Activated naive CD8-positive, alpha-beta T cell treated with anti-CD3 and anti-CD28 coated beads for 36 hours (primary cell): ENCODE measurements at regions not wholly inside any gene's neighbourhood (a gene's known extent, or its start where the extent isn't known, plus 50 kb on each side); places are given as distances from the start of the nearest gene placed in this dataset.

ENCODE experiments used
- DNase-seq: peaks from one replicate; pipeline ENCODE4 v3.0.0; 2021
- H3K27ac Mint-ChIP-seq: one replicate; pipeline ENCODE4 v1.8.0; 2022; ENCODE audit warnings: mild to moderate bottlenecking, moderate library complexity, mixed read lengths
- H3K27me3 Mint-ChIP-seq: one replicate; pipeline ENCODE4 v1.8.0; 2022; ENCODE audit warnings: mild to moderate bottlenecking, mixed read lengths
- H3K36me3 Mint-ChIP-seq: one replicate; pipeline ENCODE4 v1.8.0; 2021; ENCODE audit warnings: mild to moderate bottlenecking, mixed read lengths
- H3K4me1 Mint-ChIP-seq: one replicate; pipeline ENCODE4 v1.8.0; 2021; ENCODE audit warnings: mixed read lengths
- H3K4me3 Mint-ChIP-seq: one replicate; pipeline ENCODE4 v1.8.0; 2022; ENCODE audit warnings: mild to moderate bottlenecking, moderate library complexity, mixed read lengths
- H3K9me3 Mint-ChIP-seq: one replicate; pipeline ENCODE4 v1.8.0; 2022; ENCODE audit warnings: mixed read lengths

GRCh38 chr21:28834335-28835238, 158.1 kb downstream of the LTN1 start:
- Mint-ChIP-seq H3K36me3 (peaks cover 13% of the 10 kb centered on the region), H3K9me3 (peaks cover 5% of the 10 kb centered on the region), H3K27ac (peak overlapping the region; percentile 47), H3K4me3 (no peak overlapping the region), H3K27me3 (no peaks in the 10 kb centered on the region), H3K4me1 (peaks cover 61% of the 10 kb centered on the region)
- DNase-seq, result no peak

DNA sequence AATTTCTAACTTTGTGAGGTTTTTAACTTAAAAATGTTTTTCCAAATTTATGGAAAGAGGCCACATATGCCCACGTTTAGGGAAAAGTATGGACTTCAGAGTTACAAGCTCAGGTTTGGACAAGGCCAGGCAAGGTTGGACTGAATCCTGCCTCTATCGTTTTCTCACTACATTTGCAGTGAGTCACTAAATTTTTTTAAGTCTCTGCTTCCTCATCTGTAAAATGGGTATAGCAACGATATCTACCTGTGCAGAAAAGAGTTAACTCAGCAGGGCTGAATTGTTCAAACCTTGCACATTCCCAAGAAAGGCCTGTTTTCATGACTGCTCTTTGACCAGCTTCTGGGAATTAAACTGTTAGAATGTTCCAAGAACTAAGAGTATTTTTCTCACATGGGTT, 159.1 kb downstream of the LTN1 start:
- Mint-ChIP-seq H3K27me3 (no peaks in the 10 kb centered on the region), H3K4me3 (no peak overlapping the region), H3K36me3 (peaks cover 9% of the 10 kb centered on the region), H3K4me1 (peaks cover 61% of the 10 kb centered on the region), H3K9me3 (peaks cover 5% of the 10 kb centered on the region), H3K27ac (no peak overlapping the region)
- no peak for DNase-seq

DNA sequence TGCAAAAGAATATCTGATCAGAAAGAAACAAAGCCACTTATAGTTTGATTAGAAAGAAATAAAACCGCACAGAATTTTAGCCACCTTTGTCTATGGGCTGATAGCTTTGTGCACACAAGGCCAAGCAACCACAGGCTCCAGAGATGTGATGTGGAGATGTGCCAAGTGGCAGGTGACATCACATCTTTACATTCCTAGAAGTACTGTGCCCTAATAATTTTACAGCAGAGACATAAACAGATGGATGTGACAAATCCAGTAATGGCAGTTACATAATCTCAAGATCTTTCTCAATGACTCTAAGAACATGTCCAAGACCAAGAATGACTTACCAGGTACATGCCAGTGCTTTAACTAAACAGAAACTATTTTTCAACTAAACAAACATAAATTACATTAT, 159.5 kb downstream of the LTN1 start:
- H3K4me3 Mint-ChIP-seq, result no peak overlapping the region
- no peaks in the 10 kb centered on the region for H3K27me3 Mint-ChIP-seq
- peak overlapping the region; percentile 66 for H3K27ac Mint-ChIP-seq
- H3K4me1 Mint-ChIP-seq, result peaks cover 61% of the 10 kb centered on the region
- DNase-seq, result no peak
- H3K9me3 Mint-ChIP-seq, result peaks cover 5% of the 10 kb centered on the region
- peaks cover 9% of the 10 kb centered on the region for H3K36me3 Mint-ChIP-seq

GRCh38 chr21:28832715-28833061, 160.0 kb downstream of the LTN1 start:
- Mint-ChIP-seq H3K27ac (peak overlapping the region; percentile 66), H3K4me3 (no peak overlapping the region)
- no peak for DNase-seq

GRCh38 chr21:28832013-28832714, 160.5 kb downstream of the LTN1 start:
- Mint-ChIP-seq H3K4me1 (peaks cover 55% of the 10 kb centered on the region), H3K4me3 (no peak overlapping the region), H3K27ac (peak overlapping the region; percentile 66), H3K36me3 (peaks cover 9% of the 10 kb centered on the region), H3K9me3 (peaks cover 5% of the 10 kb centered on the region), H3K27me3 (no peaks in the 10 kb centered on the region)
- DNase-seq, result no peak

More at GRCh38 chr21:28832715-28833061, 160.0 kb downstream of the LTN1 start:
- Mint-ChIP-seq H3K27me3 (no peaks in the 10 kb centered on the region), H3K36me3 (peaks cover 9% of the 10 kb centered on the region), H3K9me3 (peaks cover 5% of the 10 kb centered on the region), H3K4me1 (peaks cover 58% of the 10 kb centered on the region)

DNA sequence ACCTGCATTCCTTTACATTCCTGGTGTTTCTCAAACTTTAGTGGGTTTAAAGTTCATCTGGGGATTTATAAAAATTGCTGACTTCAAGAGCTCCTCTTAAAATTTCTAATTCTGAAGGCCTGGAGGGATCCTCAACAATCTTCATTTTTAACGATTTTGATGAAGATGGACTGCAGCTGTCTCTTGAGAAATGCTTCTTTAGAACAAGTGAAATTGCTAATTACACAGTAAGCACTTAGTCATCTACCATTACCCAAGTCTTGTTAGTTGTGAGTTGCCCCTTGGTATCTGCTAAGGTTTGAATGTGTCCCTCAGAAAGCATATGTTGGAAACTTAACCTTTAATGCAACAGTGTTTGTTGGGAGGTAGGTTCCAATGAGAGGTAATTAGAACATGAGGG, 163.7 kb downstream of the LTN1 start:
- peaks cover 2% of the 10 kb centered on the region for H3K9me3 Mint-ChIP-seq
- H3K27ac Mint-ChIP-seq, result no peak overlapping the region
- no peak for DNase-seq
- peaks cover 2% of the 10 kb centered on the region for H3K36me3 Mint-ChIP-seq
- no peaks in the 10 kb centered on the region for H3K27me3 Mint-ChIP-seq
- peaks cover 28% of the 10 kb centered on the region for H3K4me1 Mint-ChIP-seq
- H3K4me3 Mint-ChIP-seq, result no peak overlapping the region

- Mint-ChIP-seq H3K36me3 (peaks cover 2% of the 10 kb centered on the region), H3K9me3 (peaks cover 2% of the 10 kb centered on the region), H3K4me1 (peaks cover 20% of the 10 kb centered on the region), H3K4me3 (no peak overlapping the region), H3K27me3 (no peaks in the 10 kb centered on the region), H3K27ac (no peak overlapping the region)
- no peak for DNase-seq
Observed at GRCh38 chr21:28828021-28828420, 164.7 kb downstream of the LTN1 start.

DNA sequence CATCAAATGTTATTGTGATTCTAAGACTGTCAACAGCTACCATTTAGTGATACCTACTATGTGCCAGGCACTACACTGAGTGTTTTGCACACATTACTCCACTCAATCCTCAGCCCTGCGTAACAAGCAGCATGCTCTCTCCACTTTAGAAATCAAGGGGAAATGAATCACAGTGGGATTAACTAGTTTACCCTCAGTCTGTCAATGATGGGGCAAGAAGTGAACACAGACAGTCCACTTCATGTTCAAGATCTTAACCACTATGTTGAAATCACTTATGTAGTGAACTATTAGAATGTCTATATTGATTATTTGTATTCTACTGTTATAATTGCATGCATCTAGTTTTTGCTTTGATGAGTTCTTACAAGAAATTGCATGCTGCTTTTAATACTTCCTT, 165.3 kb downstream of the LTN1 start:
- H3K36me3 Mint-ChIP-seq, result peaks cover 2% of the 10 kb centered on the region
- peaks cover 2% of the 10 kb centered on the region for H3K9me3 Mint-ChIP-seq
- no peaks in the 10 kb centered on the region for H3K27me3 Mint-ChIP-seq
- no peak overlapping the region for H3K27ac Mint-ChIP-seq
- peaks cover 14% of the 10 kb centered on the region for H3K4me1 Mint-ChIP-seq
- no peak overlapping the region for H3K4me3 Mint-ChIP-seq
- DNase-seq, result no peak

GRCh38 chr21:28826569-28826968, 166.1 kb downstream of the LTN1 start:
- no peak overlapping the region for H3K4me3 Mint-ChIP-seq
- H3K36me3 Mint-ChIP-seq, result peaks cover 3% of the 10 kb centered on the region
- H3K9me3 Mint-ChIP-seq, result peaks cover 2% of the 10 kb centered on the region
- no peaks in the 10 kb centered on the region for H3K27me3 Mint-ChIP-seq
- no peak for DNase-seq
- H3K4me1 Mint-ChIP-seq, result peaks cover 8% of the 10 kb centered on the region
- no peak overlapping the region for H3K27ac Mint-ChIP-seq

- Mint-ChIP-seq H3K36me3 (peaks cover 3% of the 10 kb centered on the region), H3K27ac (no peak overlapping the region), H3K27me3 (no peaks in the 10 kb centered on the region), H3K4me3 (no peak overlapping the region), H3K9me3 (peaks cover 2% of the 10 kb centered on the region), H3K4me1 (peaks cover 7% of the 10 kb centered on the region)
- no peak for DNase-seq
Observed at GRCh38 chr21:28826021-28826420, 166.7 kb downstream of the LTN1 start.

- Mint-ChIP-seq H3K27ac (no peak overlapping the region), H3K36me3 (peaks cover 2% of the 10 kb centered on the region), H3K4me1 (peaks cover 3% of the 10 kb centered on the region), H3K27me3 (no peaks in the 10 kb centered on the region), H3K9me3 (no peaks in the 10 kb centered on the region), H3K4me3 (no peak overlapping the region)
- DNase-seq, result no peak
Observed at GRCh38 chr21:28823429-28823828, 169.2 kb downstream of the LTN1 start.

GRCh38 chr21:28822486-28823335, 170.0 kb downstream of the LTN1 start:
- H3K4me1 Mint-ChIP-seq, result peaks cover 3% of the 10 kb centered on the region
- H3K9me3 Mint-ChIP-seq, result no peaks in the 10 kb centered on the region
- H3K27me3 Mint-ChIP-seq, result no peaks in the 10 kb centered on the region
- H3K4me3 Mint-ChIP-seq, result no peak overlapping the region
- H3K36me3 Mint-ChIP-seq, result peaks cover 2% of the 10 kb centered on the region
- H3K27ac Mint-ChIP-seq, result no peak overlapping the region
- no peak for DNase-seq

DNA sequence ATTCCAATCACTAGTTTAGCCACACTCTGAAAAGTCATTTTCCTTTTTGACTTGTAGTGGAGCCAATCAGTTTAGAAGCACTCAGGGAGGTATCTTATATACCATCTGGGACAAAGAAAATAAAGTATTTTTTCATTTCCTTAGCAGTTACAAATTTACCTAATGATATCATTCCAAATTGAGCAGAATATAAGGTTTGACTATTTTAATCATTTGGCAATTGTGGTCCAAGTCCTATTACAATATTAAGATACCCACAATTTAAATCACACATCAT, 170.6 kb downstream of the LTN1 start:
- Mint-ChIP-seq H3K4me1 (peaks cover 1% of the 10 kb centered on the region), H3K27ac (no peak overlapping the region), H3K27me3 (no peaks in the 10 kb centered on the region), H3K36me3 (peaks cover 2% of the 10 kb centered on the region), H3K9me3 (no peaks in the 10 kb centered on the region), H3K4me3 (no peak overlapping the region)
- DNase-seq, result no peak

GRCh38 chr21:28821276-28822122, 171.2 kb downstream of the LTN1 start:
- H3K27ac Mint-ChIP-seq, result no peak overlapping the region
- no peak for DNase-seq
- H3K9me3 Mint-ChIP-seq, result no peaks in the 10 kb centered on the region
- no peaks in the 10 kb centered on the region for H3K27me3 Mint-ChIP-seq
- peaks cover 1% of the 10 kb centered on the region for H3K4me1 Mint-ChIP-seq
- H3K4me3 Mint-ChIP-seq, result no peak overlapping the region
- peaks cover 3% of the 10 kb centered on the region for H3K36me3 Mint-ChIP-seq
